HFFc6 (cell line): ENCODE measurements at regions not wholly inside any gene's neighbourhood (a gene's known extent, or its start where the extent isn't known, plus 50 kb on each side); places are given as distances from the start of the nearest gene placed in this dataset.

Experiments
- DNase-seq: peaks from one replicate; pipeline ENCODE4 v3.0.0-alpha.2; 2018
- H3K27ac Mint-ChIP-seq: 2 replicates; pipeline ENCODE4 v1.8.0; 2020; ENCODE audit warnings: mild to moderate bottlenecking, mixed read lengths
- H3K27me3 Mint-ChIP-seq: 2 replicates; pipeline ENCODE4 v1.8.0; 2021; ENCODE audit warnings: mild to moderate bottlenecking, moderate library complexity, mixed read lengths; ENCODE audit not compliant: insufficient read depth
- H3K36me3 Mint-ChIP-seq: 2 replicates; pipeline ENCODE4 v1.8.0; 2021; ENCODE audit warnings: low read depth, mixed read lengths
- H3K4me1 Mint-ChIP-seq: 2 replicates; pipeline ENCODE4 v1.8.0; 2020; ENCODE audit warnings: low read depth, mixed read lengths
- H3K4me3 Mint-ChIP-seq: 2 replicates; pipeline ENCODE4 v1.8.0; 2020; ENCODE audit warnings: mild to moderate bottlenecking, moderate library complexity, mixed read lengths
- H3K9me3 Mint-ChIP-seq: 2 replicates; pipeline ENCODE4 v1.8.0; 2020; ENCODE audit warnings: mild to moderate bottlenecking, mixed read lengths
- TF ChIP-seq, protein P1 (sequence below): fragments of 200-600 bp; sonication (generic); IDR thresholded peaks from 2 replicates; pipeline ENCODE4 v1.5.0; 2021; ENCODE audit warnings: antibody characterized with exemption, mild to moderate bottlenecking

DNA sequence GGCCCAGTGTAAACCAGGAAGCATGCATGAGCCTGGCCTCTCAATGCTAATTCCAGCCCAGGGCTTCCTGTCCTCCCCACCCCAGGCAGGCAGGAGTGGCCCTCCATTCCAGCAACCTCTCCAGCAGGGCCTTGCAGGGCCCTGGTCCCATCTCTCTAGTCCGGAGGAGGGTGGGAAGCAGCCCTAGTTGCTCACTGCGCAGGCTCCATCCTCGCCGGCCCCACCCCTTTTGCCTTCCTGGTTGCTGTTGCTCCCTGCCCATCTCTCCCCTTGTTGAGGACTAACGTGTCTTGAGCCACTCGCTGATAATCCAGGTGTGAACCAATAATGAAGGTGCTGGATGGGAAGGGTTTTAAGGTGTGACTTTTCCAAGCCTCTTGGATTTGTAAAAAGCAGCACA, 161.2 kb upstream of the BCOR start:
- H3K27ac Mint-ChIP-seq: no peak overlapping the region
- H3K4me1 Mint-ChIP-seq: peaks cover 29% of the 10 kb centered on the region
- no peak overlapping the region for H3K4me3 Mint-ChIP-seq

DNA sequence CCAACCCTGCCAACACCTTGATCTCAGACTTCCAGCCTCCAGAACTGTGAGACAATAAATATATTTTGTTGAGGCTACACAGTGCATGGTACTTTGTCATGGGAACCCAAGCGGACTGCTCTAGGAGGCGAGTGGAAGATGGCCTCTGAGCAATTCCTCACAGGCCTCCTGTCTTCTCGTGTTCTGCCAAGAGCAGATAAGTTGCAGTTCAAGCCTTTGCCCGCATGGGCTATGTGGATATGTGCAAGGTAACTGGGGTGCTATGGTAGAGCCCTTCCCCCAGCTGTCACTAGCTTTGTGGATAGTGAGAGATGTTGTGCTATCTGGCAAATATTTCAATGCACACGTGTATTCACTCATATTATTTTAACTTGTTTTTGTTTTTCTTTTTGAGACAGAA, 156.0 kb upstream of the BCOR start:
- Mint-ChIP-seq H3K4me1 (no peaks in the 10 kb centered on the region), H3K27ac (no peak overlapping the region), H3K27me3 (peaks cover 6% of the 10 kb centered on the region), H3K36me3 (no peaks in the 10 kb centered on the region), H3K4me3 (no peak overlapping the region), H3K9me3 (no peaks in the 10 kb centered on the region)
- TF ChIP-seq, protein P1, sequence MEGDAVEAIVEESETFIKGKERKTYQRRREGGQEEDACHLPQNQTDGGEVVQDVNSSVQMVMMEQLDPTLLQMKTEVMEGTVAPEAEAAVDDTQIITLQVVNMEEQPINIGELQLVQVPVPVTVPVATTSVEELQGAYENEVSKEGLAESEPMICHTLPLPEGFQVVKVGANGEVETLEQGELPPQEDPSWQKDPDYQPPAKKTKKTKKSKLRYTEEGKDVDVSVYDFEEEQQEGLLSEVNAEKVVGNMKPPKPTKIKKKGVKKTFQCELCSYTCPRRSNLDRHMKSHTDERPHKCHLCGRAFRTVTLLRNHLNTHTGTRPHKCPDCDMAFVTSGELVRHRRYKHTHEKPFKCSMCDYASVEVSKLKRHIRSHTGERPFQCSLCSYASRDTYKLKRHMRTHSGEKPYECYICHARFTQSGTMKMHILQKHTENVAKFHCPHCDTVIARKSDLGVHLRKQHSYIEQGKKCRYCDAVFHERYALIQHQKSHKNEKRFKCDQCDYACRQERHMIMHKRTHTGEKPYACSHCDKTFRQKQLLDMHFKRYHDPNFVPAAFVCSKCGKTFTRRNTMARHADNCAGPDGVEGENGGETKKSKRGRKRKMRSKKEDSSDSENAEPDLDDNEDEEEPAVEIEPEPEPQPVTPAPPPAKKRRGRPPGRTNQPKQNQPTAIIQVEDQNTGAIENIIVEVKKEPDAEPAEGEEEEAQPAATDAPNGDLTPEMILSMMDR: no peak
- no peak for DNase-seq

More for the DNA sequence above, 161.2 kb upstream of the BCOR start:
- TF ChIP-seq, protein P1: no peak
- DNase-seq: no peak
- Mint-ChIP-seq H3K9me3 (no peaks in the 10 kb centered on the region), H3K36me3 (no peaks in the 10 kb centered on the region), H3K27me3 (peaks cover 3% of the 10 kb centered on the region; the same call in 1 of the 2 replicates)

DNA sequence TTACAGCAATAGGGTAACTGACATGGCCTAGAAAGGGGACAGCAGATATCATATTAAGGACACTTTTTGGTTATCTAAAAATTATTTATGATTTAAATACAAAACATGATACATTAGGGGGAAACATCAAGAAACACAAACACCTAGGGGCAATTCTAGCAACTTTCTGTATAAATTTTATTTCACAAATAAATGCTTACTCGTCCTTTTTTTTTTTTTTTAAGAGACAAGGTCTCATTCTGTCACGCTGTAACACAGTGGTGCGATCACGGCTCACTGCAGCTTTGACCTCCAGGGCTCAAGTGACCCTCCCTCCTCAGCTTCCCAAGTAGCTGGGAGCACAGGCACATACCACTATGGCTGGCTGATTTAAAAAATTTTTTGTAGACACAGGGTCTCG, 151.8 kb upstream of the BCOR start:
- Mint-ChIP-seq H3K27ac (no peak overlapping the region), H3K4me1 (peaks cover 14% of the 10 kb centered on the region), H3K27me3 (peaks cover 6% of the 10 kb centered on the region), H3K36me3 (no peaks in the 10 kb centered on the region), H3K4me3 (no peak overlapping the region), H3K9me3 (no peaks in the 10 kb centered on the region)
- DNase-seq: no peak
- TF ChIP-seq, protein P1: no peak

DNA sequence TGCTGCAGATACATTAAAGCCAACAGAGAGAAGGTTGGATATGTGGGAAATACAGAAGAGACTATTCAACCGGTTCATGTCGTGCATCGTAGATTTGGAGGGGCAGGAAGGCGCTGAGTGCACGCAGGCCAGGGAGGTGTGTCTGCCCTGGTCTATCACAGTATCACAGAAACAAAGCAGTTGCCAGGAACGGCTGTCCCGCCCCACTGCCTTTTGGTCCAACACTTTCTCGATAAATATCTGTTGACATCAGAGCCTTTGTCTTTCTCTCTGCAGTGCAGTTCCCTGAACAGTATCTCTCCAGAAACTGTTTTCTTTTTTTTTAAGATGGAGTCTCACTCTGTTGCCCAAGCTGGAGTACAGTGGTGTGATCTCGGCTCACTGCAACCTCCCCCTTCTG, 151.1 kb upstream of the BCOR start:
- TF ChIP-seq, protein P1: no peak
- no peak overlapping the region for H3K27ac Mint-ChIP-seq
- no peaks in the 10 kb centered on the region for H3K9me3 Mint-ChIP-seq
- no peaks in the 10 kb centered on the region for H3K36me3 Mint-ChIP-seq
- H3K27me3 Mint-ChIP-seq: peaks cover 6% of the 10 kb centered on the region
- H3K4me1 Mint-ChIP-seq: peaks cover 18% of the 10 kb centered on the region
- no peak overlapping the region for H3K4me3 Mint-ChIP-seq
- DNase-seq: no peak

DNA sequence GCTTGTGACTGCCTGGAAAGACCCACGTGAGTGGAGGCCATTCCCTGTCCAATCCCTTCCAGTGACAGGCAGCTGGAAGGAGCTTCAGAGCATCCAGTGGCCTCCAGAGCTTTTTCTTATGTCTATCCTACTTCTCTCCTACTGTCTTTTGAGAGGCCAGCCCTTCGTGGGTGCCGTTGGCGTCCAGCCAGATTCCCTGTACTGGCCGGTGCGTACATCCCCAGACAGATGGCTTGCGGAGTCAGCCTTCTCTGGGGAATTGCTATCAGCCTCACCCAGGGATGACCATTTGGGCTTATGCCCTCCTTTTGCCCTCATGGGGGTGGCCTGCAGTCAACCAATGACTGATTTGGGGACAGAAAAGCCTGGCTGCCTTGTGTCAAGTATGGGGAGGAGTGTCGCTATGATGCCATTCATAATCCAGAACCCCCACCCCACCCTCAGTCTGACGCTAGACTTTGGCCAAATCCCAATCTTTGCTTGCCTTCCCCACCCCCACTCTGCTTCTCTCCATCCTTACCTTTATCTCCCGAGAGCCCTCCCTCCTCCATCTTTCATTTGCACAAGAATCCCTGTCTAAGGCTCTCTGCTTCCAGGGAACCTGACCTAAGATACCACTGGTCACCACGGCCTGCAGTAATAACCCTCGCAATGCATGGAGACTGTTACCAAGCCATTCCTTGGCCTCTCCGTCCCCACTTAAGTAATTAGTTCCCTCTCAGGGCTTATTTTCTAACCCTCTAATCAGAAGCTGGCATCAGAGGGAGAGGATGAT, 150.3 kb upstream of the BCOR start:
- no peak overlapping the region for H3K4me3 Mint-ChIP-seq
- no peaks in the 10 kb centered on the region for H3K9me3 Mint-ChIP-seq
- TF ChIP-seq, protein P1: no peak
- no peak overlapping the region for H3K27ac Mint-ChIP-seq
- peaks cover 6% of the 10 kb centered on the region for H3K27me3 Mint-ChIP-seq
- DNase-seq: no peak
- H3K36me3 Mint-ChIP-seq: no peaks in the 10 kb centered on the region
- H3K4me1 Mint-ChIP-seq: peaks cover 22% of the 10 kb centered on the region
